HG03521 (cell line): ENCODE measurements at regions not wholly inside any gene's neighbourhood (a gene's known extent, or its start where the extent isn't known, plus 50 kb on each side); places are given as distances from the start of the nearest gene placed in this dataset.
"Not testable (repeated sequence)": the region's sequence is repeated elsewhere in the genome, so short reads cannot be mapped to it uniquely, and the experiment has no call there.

Experiments
- ATAC-seq: cut with Tn5 transposase; IDR thresholded peaks from one replicate; pipeline ENCODE4 v1.9.1; 2021; ENCODE audit warnings: mild to moderate bottlenecking, moderate library complexity; ENCODE audit not compliant: unreplicated experiment

DNA sequence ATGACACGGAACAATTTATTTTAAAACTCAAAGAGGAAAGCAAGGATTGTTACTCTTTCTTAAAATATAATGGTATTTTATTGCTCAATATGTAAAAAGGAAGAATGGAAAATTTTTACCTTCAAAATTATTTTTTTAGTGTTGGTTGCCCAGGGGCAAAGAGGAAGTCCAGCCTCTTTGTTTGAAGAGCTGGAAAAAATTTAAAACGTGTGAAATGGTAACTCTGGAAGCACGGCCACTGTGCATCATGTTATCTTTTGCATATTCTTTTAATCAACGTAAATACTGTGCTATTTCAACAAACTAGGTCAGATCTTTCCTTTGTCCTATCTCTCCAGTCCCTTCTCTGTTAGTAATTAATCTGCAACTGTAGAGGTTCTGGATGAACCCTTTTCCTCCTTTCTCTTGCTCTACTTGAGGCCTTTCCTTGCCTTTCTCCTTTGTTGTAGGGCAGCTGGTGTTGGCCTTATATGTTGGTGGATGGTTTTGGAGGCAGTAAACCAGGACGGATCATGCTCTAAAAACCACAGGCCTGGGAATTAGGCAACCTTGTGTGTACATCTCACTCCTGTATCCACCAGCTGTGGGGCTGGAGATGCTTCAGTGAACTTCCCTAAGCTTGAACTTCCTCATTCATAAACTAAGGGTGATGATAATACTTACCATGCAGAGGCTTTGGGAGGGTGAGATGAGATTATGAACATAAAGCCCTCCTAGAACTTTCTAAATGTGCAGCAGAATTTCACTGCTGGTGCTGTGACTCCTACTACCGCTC, 143.3 kb downstream of the PRL start:
- no peak for ATAC-seq

DNA sequence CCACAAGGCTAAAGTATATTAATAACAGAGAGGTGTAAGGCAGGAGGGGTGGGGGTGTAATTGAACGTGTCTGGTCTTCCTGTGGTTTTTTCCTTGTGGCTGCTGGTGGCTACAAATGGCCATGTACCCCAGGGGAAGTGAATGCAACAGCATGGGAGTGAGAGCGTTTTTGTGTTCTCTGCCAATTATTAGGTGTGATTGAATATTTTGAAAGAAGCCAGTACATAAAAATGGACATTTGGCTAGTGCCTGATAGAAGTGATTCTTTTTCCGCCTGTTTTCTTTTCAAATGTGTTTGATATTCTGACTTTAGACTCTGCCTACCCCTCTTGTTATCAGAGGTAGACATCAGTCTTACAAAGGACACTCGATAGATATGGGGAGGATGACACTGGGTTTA, 141.3 kb downstream of the PRL start:
- ATAC-seq = no peak

DNA sequence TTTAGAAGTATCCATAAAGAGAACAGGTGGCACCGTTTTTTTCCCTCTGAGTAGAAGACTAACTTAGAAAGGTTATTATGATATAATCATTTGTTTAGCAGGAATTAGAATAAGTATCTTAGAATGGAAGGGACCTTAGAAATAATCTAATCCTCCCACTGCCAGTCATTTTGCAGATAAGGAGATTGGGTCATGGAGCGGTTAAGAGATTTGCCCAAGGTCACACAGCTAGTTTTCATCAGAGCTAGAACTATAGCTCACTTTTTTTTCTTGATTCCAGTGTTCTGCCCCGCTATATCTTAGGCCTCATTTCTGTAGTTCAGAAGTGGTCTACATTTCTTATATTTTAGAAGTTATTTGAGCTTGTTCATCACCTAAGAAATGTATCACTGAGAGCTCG, 139.6 kb downstream of the PRL start:
- ATAC-seq = no peak

DNA sequence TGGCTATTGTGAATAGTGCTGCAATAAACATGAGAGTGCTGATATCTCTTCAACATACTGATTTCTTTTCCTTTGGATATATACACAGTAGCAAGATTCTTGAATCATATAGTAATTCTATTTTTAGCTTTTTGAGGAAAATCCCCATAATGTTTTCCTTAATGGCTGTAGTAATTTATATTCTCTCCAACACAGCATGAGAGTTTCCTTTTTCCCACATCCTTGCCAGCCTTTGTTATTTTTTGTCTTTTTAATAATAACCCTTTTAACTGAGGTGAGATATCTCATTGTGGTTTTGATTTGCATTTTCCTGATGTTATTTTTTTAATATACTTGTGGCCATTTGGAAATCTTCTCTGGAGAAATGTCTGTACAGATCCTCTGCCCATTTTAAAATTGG, 132.6 kb downstream of the PRL start:
- no peak for ATAC-seq

DNA sequence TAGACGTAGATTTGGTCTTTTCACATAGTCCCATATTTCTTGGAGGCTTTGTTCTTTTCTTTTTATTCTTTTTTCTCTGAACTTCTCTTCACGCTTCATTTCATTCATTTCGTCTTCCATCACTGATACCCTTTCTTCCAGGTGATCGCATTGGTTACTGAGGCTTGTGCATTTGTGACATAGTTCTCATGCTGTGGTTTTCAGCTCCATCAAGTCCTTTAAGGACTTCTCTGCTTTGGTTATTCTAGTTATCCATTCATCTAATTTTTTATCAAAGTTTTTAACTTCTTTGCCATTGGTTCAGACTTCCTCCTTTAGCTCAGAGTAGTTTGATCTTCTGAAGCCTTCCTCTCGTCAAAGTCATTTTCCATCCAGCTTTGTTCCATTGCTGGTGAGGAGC, 125.8 kb downstream of the PRL start:
- ATAC-seq = not testable (repeated sequence)

DNA sequence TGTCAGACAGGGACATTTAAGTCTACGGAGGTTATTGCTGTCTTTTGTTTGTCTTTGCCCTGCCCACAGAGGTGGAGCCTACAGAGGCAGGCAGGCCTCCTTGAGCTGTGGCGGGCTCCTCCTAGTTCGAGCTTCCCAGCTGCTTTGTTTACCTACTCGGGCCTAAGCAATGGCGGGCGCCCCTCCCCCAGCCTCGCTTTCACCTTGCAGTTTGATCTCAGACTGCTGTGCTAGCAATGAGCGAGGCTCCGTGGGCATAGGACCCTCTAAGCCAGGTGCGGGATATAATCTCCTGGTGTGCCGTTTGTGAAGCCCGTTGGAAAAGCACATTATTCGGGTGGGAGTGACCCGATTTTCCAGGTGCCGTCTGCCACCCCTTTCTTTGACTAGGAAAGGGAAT, 125.0 kb downstream of the PRL start:
- not testable (repeated sequence) for ATAC-seq

DNA sequence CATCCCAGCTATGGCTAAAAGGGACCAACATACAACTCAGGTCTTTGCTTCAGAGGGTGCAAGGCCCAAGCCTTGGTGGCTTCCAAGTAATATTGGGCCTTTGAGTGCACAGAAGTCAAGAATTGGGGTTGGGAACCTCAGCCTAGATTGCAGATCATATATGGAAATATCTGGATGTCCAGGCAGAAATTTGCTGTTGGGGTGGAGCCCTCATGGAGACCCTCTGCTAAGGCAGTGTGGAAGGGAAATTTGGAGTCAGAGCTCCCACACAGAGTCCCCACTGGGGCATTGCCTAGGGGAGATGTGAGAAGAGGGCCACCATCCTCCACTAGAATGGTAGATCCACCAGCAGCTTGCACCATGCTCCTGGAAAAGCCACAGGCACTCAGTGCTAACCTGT, 123.5 kb downstream of the PRL start:
- ATAC-seq = no peak

DNA sequence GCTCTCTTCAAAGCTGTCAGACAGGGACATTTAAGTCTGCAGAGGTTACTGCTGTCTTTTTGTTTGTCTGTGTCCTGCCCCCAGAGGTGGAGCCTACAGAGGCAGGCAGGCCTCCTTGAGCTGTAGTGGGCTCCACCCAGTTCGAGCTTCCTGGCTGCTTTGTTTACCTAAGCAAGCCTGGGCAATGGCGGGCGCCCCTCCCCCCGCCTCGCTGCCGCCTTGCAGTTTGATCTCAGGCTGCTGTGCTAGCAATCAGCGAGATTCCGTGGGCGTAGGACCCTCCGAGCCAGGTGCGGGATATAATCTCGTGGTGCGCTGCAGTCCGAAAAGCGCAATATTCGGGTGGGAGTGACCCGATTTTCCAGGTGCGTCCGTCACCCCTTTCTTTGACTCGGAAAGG, 116.6 kb downstream of the PRL start:
- not testable (repeated sequence) for ATAC-seq

DNA sequence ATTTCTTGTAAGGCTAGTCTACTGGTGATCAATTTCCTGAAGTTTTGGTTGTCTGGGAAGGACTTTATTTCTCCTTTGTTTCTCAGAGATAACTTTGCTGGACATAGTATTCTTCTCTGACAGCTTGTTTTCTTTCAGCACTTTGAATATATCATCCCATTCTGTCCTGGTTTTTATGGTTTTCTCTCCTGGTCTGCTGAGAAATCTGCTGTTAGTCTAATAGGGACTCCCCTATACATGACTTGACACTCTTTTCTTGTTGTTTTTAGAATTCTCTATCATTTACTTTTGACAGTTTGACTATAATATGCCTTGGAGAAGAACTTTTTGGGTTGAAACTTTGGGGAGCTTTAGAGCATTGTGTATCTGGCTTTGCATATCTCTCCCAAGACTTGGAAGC, 112.5 kb downstream of the PRL start:
- no peak for ATAC-seq

DNA sequence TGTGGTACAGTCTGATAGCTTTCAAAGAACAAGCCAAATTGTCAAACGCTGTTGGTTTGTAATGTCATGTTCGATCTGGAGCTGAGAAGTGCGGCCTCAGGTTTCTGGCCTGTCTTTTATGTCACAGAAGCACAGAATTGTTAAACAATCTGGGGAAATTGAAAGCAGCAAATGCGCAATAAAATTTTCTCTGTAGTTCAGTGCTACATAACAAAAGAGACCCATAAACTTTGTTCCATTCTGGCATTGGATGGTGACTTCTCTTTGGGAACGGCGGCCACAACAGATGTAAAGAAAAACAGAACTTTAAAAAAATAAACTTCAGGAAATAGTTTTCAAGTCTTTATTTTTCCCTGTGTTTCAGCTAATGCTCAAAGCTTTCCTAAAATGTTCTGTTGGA, 106.9 kb downstream of the PRL start:
- ATAC-seq = no peak

DNA sequence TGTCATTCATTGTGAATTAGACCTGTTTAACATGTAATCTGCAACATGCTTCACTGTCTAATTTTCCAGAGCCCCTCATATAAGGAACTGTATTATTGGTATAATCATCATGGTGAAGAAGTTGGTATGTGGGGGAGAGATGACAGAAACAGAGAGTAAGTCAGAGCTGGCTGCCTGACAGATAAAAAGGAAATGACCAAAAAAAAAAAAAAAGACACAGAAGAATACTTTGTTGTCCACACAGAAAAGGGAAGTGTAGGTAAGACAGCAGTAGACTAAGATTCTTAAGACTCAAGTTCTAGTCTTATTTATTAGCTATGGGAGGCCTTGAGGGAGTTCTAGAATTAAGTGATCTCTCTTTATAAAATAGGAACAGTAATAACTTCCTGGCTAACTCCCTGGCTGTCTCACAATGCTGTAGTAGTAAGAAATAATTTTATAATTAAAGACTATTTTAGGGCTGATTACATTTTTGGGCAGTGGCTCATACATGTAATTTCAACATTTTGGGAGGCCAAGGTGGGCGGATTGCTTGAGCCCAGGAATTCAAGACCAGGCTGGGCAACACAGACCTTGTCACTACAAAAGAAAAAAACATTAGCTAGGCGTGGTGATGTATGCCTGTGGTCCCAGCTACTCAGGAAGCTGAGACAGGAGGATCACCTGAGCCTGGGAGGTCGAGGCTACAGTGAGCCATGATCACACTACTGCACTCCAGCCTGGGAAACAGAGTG, 102.5 kb downstream of the PRL start:
- ATAC-seq = no peak

DNA sequence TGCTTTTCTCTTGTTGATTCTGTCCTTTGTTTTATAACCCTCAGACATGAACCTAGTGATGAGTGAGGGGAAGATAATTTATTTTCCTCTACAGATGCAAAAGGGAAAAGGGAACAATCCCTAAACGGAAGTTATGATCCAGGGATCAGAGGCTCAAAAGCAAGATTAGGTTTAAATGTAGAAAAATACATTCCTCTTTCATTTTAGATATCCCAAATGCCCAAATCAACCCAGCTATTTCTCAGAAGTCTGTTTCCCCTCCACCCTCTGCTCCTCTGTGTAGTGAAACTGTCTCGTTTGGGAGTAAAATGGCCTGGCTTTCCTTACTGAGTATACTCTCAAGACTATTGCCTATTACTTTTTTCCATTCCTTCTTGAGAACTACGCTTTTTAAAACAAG, 97.1 kb downstream of the PRL start:
- no peak for ATAC-seq

DNA sequence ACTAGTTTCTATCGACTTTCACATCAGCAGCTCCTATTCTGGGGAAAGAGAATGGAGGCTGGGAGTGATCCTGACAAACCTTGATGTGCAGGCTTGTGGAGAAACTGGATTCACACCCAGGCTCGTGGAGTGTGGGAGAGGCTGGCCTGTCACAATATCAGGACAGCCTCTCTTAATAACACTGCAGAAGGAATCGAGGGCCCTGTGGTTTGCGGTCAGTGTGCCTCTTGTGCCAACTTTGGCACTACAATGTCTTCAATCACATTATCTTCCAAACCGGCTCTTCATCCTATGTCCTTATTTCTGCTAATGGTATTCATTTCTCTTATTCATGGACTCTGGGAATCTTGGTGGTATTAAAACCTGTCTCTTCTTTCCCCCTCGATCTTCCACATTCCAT, 92.7 kb downstream of the PRL start:
- no peak for ATAC-seq

DNA sequence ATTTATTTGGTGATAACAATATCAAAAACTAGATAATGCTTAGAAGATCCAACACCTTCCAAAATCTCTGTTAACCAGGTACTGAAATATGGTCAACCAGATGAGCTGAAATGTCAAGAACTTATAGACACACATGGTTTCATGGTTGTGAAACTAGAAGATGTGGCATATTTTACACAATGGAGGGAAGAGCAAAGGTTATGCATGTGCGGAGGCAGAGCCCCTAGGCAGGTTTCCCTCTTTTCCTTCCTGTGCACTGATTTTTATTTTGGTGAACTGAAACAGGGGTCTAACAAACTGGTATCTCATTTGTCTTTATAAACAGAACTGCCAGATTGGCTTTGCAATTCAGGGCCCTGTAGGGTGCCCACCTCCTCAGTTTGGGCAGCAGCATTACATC, 91.6 kb downstream of the PRL start:
- no peak for ATAC-seq

DNA sequence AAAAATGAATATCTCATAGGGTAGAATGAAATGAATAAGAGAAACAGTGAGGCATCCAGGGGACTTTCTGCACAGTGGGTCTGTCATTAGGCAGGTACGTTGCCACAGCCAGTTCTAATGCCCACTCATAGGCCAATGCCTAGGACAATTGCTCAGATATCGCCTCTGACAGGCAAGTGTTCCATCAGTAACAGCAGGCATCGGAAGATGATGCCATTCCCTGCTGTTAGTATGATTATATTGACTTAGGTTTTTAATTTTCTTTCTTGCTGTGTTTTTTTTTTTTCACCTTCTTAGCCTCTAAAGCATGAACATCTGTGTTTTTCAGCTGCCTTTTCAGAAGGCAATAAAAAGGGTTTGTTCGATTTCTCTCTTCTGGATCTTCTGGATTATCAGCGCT, 90.7 kb downstream of the PRL start:
- no peak for ATAC-seq

DNA sequence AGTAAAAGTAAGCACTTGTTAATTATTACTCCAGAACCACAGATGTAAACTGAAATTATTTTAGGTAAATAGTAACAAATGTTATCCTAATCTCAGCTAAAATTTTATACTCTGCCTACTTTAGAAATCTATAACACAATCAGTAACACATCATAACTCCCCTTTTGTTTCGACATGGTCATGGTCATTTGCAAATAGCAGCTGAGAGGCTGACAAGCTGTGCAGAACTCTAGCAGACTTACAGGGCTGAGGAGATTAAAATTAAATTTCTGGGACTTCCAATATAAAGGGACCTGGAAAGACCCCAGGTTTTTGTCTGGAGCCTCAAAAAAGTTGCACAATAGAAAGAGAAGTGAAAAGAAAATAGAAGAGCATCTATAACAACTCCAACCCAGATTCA, 88.8 kb downstream of the PRL start:
- ATAC-seq = no peak

DNA sequence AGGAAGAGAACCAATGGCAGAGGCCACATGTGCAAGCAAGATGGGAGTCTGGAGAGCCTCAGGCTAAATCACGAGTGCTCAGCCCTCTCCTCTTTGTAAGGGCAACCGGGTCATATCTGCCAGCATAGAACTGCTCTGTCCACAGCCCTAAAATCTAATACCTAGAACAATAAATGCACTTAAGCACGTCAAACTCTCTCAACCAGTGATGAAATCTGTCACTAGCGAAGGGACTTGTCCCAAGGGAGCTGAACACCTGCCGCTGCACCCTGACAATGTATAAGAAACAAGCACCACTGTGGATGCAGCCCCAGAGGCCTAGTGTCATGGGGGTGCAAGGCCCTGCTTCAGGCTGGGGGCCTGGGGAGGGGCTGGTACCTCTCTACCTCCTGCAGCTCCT, 82.5 kb downstream of the PRL start:
- ATAC-seq = no peak

DNA sequence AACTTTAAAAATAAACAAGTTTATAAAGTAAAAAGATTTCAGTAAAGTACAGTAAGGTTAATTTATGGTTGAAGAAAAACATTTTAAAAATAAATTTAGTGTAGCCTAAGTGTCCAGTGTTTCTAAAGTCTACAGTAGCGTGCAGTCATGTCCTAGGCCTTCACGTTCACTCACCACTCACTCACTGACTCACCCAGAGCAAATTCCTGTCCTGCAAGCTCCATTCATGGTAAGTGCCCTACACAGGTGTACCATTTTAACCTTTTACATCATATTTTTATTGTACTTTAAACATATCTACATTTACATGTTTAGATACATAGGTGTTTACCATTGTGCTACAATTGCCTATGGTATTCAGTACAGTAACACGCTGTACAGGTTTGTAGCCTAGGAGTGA, 81.4 kb downstream of the PRL start:
- ATAC-seq = not testable (repeated sequence)

DNA sequence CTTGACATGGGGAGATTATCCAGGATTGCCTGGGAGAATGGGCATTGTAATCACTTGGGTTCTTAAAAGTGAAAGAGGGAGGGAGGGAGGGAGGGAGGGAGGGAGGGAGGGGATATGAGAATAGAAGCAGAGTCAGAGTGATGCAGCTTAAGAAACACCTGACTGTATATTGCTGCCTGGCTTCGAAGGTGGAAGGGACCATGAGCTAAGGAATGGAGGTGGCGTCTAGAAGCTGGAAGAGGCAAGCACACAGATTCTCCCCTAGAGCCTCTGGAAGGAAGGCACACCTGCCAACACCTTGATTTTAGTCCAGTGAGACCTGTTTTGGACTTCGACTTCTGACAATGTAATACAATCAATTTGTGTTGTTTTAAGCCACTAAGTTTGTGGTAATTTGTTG, 78.4 kb downstream of the PRL start:
- no peak for ATAC-seq

DNA sequence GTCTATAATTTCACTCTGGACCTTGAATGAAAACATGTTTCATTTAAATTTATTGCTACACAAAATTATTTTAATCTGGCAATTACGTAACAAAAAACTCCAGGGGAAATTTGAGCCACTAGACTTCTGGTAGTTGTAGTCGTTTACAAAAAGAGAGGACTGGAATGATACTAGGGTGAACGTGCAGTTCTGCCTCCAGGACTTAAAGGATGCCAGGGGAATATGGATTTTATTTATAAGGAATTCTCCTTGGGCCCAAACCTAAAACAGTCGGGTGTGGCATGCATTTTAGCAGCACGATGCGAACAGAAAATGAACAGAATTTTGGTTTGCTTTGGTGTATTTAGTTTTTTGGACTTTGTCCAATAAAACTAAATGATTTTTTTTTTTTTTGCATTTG, 76.9 kb downstream of the PRL start:
- ATAC-seq = no peak

DNA sequence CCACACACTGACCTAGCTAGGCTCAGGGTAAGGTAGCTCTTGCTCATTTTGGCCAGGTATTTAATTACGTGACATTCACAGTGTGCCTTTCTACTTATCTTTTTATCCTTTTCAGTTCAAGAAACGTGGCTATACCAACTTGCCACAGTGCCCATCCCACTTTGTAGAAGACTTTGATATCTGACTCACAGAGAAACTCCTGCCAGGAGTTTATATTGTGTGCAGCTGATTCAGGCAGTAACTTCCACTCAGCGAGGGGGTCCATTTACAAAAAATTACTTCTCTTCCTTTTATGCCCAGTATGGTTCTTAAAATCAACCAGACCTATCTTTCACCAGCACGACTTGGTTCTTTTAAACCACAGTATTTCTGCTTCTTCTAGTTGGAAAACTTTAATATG, 75.6 kb downstream of the PRL start:
- ATAC-seq = no peak

DNA sequence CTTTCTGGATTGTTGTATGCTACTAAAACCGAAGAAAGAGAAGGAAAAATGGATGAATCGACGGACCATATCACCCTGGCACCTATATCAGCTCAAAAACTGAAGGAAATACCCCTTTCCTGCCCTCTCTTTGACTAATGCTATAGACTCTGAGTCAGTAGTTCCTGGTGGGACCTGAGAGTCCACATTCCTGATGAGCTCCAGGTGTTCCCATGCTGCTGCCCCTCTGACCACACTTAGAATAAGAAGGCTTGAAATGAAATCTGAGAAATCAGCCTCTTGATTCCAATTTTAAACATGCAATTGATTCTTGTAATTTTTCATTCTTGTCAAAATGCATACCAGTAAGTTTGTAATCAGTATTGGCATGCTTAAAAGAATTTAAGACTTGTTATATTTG, 75.2 kb downstream of the PRL start:
- ATAC-seq = no peak

DNA sequence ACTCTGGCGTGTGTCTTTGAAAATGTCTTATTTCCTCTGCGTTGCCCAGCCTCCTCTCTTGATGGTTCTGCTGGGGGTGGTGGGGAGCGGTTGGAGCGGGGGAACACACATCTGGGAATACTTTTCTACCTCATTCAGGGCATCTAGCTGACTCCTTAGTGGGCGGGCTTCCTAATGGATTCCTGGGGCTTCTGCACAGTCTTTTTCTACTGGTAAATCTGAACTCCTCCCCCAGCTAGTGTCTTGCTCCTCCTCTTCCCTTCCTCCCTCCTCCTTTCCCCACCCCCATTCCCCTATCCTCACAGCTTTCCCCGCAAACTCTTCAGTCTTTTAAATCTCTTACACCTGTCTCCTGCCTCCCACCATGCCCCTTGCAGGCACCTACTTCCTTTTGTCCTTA, 74.4 kb downstream of the PRL start:
- no peak for ATAC-seq
